ENCODE measurements at regions not wholly inside any gene's neighbourhood (a gene's known extent, or its start where the extent isn't known, plus 50 kb on each side); places are given as distances from the start of the nearest gene placed in this dataset.
"Not testable (repeated sequence)": the region's sequence is repeated elsewhere in the genome, so short reads cannot be mapped to it uniquely, and the experiment has no call there.

DNA sequence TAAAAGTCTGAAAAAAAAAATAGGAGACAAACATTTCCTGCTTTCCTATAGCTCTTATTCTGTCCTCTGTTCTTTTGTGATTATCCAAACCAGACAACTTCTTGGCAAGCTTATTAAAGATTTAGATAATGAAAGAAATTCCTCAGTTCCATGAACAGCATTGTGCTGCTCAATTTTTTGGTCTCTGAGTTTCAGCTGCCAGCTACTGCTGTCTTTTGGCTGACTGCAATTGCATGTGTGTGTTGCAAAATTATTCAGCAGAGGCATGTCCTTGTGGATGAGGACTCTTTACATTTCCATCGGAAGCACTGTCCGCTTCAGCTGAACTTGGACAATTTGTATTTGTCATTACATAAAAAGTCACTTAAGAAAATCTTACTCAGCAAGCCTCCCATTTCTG is 397.3 kb upstream of the RASGRP1 start:
- DNase-seq (ENCODE audit: low spot score), result peak; percentile 47
- in situ Hi-C loops (cut with HindIII; ENCODE audit: low sequenced_read_pairs), result no loop called here

DNA sequence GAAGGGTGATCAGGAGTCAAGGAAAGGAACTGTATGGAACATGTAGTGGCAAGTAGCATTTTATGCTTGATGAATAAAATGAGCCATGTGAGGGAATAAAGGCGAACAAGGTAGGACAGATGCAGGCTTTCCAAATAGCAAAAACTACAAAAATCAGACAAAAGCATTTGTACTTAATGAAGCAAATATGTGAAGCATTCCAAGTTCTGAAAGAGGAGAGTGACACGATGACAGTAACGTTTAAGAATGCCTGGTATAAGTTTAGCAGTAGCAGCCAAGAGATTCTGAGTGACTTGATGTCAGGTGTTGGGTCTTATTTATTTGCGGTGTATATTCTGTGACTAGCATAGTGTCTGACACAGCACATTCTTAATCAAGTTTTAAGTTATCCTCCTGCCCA is 408.2 kb upstream of the RASGRP1 start:
- in situ Hi-C loops (cut with HindIII; ENCODE audit: low sequenced_read_pairs), result no loop called here
- no peak for DNase-seq (ENCODE audit: low spot score)

DNA sequence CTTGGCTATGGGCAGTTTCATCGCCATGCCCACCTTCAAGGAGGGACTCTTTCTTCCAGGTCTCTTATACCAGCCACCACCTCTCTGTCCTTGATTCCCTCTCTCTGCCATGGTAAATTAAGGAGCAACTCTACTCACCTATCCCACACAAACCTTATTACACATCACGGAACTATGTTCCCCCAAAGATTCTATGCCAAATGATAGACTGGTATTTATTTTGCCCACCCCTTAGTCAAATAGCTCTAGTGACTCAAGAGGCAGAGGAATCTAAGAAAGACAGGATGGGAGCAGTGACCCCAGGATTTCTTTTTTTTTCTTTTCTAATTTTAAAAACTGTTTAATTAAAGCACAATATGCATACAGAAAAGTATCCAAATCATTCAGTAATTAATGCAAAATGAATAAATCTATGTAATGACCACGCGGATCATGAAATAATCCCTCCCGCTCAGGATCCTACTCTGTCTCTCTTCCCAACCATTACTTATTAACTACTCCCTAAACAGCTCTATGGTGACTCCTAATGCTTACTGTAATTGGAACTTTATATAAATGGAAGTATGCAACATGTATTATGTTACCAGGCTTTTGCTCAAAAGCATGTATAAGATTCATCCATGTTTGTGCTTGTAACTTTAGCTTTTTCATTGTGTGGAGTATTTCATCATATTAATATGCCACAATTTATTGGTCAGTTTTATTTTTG is 410.8 kb upstream of the RASGRP1 start:
- no peak for DNase-seq (ENCODE audit: low spot score)
- in situ Hi-C loops (cut with HindIII; ENCODE audit: low sequenced_read_pairs), result no loop called here

DNA sequence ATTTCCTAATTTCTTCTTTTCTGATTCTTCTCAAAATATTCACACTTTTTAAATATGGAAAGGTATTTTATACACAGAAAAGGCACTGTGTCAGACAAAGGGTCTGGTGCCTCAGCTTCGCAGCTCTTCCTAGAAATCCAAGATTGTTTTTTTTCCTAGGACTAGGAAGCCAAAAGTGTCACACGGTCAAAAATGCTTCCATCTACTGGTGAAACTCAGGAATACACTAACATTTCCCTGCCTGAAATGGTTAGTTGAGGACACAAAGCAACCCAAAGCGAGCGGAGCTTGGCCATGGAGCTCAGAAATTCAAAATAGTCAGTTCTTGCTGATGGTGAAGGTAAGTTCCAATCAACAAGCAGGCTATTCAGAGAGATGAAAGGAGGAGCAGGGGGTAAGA is 426.5 kb upstream of the RASGRP1 start:
- DNase-seq (ENCODE audit: low spot score), result peak; percentile 45
- in situ Hi-C loops (cut with HindIII; ENCODE audit: low sequenced_read_pairs), result no loop called here

DNA sequence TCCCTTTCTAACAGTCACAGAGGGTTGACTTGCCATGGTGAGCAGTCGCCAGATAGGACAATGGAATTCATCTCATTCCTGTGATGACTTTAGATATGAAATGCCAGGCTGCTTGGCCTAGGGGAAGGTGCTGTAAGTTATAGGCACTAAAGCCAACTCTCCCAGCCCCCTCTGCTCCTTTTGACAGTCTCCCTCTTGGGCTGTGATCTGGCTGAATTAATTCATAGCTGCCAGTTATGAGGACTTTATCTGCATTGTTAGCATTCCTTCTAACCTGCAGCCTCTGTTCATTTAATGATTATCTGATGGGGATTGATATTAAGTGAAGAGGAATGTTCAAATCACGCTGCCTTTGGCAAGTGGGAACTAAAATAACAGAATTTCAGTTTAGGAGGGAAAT is 427.1 kb upstream of the RASGRP1 start:
- in situ Hi-C loops (cut with HindIII; ENCODE audit: low sequenced_read_pairs), result no loop called here

DNA sequence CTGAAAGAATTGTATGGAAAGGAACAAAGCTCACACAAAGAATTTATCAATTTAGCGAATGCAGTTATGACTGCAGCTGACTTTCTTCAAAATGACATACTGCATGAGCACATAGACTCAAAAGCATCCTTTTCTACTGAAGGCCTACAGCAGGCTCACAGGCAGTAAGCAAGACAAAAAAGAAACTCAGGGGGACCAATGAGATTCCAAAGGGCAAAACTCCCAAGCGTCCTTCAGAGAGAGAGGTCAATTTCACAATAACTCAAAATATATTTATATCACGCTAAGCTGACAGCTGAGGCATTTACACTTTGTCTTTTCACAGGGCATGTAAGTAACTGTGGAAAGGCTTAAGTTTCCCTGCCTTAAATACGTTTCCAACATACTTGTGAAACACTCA is 427.9 kb upstream of the RASGRP1 start:
- in situ Hi-C loops (cut with HindIII; ENCODE audit: low sequenced_read_pairs), result no loop called here
- no peak for DNase-seq (ENCODE audit: low spot score)

More for the DNA sequence above, 427.1 kb upstream of the RASGRP1 start:
- DNase-seq (ENCODE audit: low spot score), result no peak

DNA sequence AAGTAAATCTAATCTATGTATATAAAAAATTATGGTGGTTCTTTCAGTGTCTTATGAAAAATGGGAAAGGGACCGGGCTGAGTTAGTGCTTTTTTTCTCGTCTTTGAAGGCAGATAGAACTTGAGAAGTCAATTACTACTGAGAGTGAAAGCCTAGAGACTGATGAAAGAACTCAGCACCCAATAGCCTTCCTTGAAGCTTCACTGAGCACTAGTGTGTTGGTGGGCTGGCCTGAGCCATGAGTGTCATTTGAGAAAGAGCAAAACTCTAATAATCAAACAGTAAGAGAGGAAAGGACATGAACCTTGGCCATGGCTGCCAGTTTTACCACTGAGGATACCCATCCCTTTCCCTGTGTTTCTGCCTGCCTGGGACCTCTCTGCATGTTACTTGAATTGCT is 428.3 kb upstream of the RASGRP1 start:
- no peak for DNase-seq (ENCODE audit: low spot score)
- in situ Hi-C loops (cut with HindIII; ENCODE audit: low sequenced_read_pairs), result no loop called here

DNA sequence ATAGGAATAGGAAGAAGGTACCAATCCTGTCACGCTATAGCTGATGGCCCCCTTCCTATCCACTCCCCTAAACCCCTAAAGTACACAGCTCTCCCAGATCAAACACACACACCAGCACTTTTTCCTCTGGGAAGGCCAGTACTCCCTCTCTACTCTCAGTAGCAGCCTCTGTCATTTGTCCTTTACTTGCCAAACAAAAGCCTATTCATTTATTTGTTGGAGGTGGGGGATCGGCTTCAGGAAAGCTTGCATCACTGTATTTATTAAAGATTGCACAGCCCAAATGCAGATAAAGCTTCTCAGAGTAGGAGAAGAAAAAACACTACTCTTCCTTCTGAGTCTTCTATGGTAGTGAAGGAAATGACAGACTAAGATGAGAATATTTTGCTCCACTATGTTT is 429.7 kb upstream of the RASGRP1 start:
- in situ Hi-C loops (cut with HindIII; ENCODE audit: low sequenced_read_pairs), result no loop called here
- no peak for DNase-seq (ENCODE audit: low spot score)

DNA sequence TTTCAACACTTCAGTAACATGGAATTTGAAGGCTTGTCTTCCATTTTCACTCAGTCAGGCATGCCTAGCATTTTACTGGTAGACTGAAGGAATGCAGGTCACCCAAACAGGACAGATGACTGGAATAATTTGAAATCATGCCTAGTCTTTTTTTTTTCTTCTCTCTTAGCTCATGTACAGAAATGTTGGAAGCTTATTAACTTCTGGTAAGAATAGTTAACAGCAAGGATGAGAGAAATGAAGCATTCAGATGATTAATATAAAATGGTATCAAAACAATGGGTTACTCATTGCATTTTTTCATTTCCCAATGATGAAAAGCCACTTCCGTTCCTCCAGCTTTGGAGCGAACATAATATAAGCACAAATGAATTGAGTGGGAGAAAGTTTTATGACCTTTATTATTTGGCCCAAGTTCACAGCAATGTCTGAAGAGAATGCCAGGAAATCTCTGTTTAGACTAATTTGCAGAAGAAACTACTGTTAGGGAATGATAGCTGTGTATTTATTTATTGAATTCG is 431.6 kb upstream of the RASGRP1 start:
- in situ Hi-C loops (cut with HindIII; ENCODE audit: low sequenced_read_pairs), result no loop called here
- no peak for DNase-seq (ENCODE audit: low spot score)

DNA sequence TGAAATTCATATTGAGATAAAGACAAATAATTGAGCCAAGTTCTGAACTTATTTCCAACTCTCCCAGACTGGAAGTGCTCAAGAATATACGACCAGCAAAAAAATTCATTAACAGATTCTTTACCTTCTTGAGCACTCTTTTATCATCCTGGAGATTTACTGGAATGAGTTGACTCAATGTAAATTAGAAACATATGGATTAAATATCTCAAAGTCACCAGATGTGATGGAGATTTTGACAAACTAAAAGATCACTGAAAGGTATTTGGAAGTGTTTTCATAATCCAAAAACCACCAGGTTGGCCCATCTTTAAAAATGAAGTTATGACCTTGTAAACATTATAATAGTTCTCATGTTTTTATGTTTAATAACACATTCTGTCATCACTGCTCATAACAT is 433.2 kb upstream of the RASGRP1 start:
- in situ Hi-C loops (cut with HindIII; ENCODE audit: low sequenced_read_pairs), result no loop called here
- DNase-seq (ENCODE audit: low spot score), result no peak

DNA sequence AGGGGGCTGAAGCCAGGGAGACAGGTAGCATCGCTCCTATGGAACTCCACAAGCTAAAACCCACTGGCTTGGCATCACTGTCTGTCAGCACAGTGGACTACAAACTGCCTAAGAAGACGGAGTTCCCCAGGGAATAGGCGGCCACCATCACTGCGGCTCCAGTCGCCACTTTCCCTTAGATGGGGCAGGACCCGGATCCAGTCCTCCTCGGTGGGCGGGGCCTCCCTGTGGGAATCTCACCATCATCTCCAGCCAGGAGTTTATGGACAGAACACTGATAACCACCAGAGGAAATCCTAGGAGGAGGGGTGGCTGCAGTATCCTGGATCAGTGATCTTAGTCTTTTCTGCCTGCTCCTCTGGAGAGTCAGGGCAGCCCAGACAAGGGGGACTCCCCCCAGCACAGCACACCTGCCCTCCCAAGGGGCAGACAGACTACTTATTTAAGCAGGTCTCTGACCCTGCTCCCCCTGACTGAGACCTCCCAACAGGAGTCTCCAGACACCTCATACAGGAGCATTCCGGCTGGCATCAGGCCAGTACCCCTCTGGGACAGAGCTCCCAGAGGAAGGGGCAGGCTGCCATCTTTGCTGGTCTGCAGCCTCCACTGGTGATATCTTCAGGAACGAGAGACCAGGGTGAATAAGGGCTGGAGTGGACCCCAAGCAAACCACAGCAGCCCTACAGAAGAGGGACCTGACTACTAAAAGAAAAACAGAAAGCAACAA is 435.6 kb upstream of the RASGRP1 start:
- in situ Hi-C loops (cut with HindIII; ENCODE audit: low sequenced_read_pairs), result no loop called here
- DNase-seq (ENCODE audit: low spot score), result no peak

DNA sequence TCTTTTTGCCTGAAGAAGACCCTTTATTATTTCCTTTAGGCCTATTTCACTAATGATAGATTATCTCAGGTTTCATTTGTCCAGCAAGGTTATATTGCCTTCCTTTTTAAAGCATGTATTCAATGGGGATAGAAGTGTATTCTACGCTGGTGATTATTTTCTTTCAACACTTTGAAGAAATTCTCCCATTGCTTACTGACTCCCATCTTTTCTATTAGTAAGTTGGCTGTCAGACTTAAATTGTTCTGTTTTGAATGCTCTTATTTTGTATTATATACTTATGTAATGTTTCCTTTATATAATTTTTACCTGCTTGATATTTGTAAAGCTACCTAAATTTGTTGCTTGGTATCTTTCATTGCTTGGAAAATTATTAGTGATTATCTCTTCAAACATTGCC is 445.1 kb upstream of the RASGRP1 start:
- DNase-seq (ENCODE audit: low spot score), result no peak
- in situ Hi-C loops (cut with HindIII; ENCODE audit: low sequenced_read_pairs), result no loop called here

DNA sequence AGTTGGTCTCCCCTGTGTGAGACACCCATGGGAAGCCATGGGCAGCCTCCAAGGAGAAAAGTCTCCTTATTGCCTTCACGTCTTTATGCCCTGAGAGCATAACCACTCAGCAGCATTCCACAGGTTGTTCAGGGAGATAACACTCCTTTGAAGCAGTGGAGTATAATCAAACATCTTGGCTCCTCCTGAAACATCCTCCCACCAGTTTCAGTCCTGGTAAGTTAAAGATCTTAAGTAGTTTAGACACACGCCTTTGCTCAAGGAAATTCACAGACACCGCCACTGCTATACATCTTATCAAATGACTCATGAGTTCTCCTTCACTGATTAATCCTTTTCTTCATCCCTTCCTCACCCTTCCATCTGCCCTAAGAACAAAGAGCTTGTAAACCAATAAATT is 446.5 kb upstream of the RASGRP1 start:
- DNase-seq (ENCODE audit: low spot score); in situ Hi-C loops (cut with HindIII; ENCODE audit: low sequenced_read_pairs): not testable (repeated sequence)

DNA sequence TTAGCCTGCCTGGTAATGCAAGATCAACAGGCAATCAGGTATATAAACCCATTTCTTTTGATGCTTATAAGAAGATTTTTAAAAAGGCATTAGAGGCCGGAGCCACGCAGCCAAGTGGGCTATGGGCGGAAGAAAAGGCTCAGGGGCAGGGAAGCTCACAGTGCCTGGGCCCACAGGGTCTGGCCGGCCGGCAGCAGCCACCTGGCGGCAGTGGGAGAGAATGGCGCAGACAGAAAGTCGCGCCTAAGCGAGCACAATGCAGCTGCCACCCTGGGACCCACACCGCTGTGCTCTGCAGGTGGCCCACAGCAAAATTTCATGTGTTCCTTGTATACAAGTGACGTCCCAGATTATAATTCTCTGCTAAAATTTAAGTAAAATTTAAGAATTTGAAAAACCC is 448.6 kb upstream of the RASGRP1 start:
- in situ Hi-C loops (cut with HindIII; ENCODE audit: low sequenced_read_pairs), result no loop called here
- no peak for DNase-seq (ENCODE audit: low spot score)

DNA sequence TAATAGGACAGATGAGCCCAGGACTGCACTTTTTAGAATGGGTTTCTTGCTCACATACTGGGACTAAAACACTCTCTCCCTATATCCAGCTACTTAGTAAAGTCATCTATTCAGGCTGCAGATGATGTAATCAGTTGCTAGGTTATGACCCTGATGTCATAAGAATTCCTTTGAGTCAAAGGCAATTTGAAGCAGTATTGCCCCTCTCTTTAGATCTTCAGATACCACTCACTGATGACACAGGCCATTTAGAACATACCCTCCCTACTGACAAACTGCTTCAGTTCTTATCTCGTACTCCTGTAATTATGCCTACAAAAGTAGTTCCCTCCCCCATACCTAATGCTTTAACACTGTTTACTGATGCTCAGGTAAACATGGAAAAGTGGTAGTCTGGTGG is 450.1 kb upstream of the RASGRP1 start:
- in situ Hi-C loops (cut with HindIII; ENCODE audit: low sequenced_read_pairs), result no loop called here
- DNase-seq (ENCODE audit: low spot score), result no peak

DNA sequence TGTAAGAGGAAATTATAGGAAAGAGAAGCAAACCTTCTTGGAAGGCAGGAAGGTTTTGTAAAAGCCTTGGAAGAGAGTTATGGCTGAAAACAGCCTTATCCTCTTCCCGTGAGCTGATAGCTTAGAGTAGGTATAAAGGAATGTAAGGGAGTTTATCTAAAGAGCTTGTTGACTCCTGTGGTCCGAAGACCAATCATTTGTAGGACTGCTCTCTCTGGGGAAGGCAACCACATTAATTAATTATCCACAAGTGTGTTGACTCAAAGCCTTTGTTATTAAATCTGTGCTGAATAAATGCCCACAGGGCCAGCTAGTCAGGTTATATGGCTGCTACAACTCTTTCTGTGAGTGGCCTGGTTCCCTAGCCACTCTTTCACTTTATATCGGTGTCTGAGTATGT is 452.1 kb upstream of the RASGRP1 start:
- DNase-seq (ENCODE audit: low spot score), result no peak
- in situ Hi-C loops (cut with HindIII; ENCODE audit: low sequenced_read_pairs), result no loop called here

DNA sequence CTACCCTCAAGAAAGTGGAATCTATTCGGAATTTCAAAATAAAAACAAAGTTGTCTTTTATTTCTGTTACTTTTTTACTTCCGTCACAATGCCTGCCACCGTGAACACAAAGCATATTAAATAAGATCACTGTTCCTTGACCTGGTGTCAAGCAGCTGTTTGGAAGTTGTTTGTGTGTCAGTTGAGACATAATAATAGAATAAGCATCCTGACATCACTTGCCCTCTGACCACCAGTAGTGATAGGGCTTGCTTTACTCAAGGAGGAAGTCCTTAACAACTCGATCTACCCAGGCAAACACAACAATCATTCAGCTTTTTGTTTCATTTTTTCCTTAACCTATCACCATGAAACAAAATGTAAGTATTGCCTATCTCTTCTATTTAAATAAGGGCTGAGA is 454.4 kb upstream of the RASGRP1 start:
- in situ Hi-C loops (cut with HindIII; ENCODE audit: low sequenced_read_pairs), result no loop called here
- DNase-seq (ENCODE audit: low spot score), result no peak

DNA sequence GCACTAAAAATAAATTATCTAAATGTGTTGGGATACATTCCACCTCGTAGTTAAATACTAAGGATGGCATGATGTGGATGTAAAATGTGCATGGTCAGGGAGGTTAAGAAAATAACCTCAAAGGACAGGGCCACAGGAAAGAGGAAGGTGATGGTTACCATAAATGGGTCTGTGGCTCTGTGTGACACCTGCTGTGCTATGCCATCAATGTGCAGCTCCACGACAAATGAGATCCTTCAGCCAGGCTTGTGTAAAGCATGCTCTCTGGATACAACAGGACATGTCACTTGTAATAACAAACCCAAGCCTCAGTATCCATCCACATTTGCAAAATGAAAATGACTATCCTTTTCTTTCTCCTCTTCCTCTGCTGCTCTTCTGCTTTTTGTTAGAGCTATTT is 456.7 kb upstream of the RASGRP1 start:
- no peak for DNase-seq (ENCODE audit: low spot score)
- in situ Hi-C loops (cut with HindIII; ENCODE audit: low sequenced_read_pairs), result no loop called here

DNA sequence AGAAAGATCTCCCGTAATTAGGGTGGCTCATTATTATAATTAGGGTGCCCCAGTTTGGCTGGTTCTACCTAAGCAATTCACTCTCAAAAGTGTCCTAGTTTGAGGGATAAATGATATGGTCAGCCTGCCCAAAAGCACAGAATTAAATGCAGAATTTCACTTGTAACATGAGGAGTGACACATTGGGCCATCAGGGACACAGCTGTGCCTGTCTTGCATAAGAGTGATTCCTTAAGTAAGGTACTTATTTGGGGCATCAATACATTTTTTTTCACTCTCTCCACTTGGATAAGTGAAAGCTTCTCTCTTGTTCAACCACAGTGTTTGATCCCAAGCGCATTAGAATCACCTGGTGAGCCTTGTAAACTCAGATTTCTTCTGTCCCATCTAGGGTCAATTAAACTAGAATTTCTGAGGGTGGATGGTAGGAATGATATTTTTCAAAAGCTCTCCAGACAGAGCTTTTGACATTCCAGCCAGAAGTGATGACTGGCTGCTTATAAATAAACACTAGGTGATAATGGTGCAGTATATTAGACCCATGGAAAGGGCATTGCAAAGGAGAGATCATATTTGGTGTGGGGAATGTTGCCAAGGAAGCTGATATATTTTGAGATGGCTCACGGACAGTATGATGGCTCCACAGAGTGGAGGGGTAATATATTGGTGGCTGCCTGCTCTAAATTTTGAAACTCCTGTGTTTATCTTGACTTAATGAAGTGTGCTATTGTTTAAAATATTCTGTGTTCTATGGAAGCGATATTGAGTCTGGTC is 458.1 kb upstream of the RASGRP1 start:
- no peak for DNase-seq (ENCODE audit: low spot score)
- in situ Hi-C loops (cut with HindIII; ENCODE audit: low sequenced_read_pairs), result no loop called here

DNA sequence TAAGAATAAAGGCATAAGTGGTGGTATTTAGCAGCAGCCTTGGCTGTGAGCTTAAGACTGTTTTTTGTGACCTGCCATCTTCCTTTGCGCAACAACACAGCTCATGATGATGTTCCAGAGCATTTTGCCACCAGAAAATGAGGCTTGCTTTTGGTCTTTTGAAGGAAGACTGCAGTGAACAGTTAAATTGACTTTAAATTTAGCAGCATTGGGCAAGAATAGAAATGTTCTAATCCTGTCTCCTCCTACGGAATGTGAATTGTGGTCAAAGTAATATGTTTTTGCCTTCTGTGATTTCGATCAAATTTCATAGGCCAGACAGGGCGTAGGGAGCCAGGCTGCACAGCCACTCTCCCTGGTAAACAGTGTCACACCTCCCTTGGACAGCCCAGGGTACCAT is 460.7 kb upstream of the RASGRP1 start:
- DNase-seq (ENCODE audit: low spot score), result no peak
- in situ Hi-C loops (cut with HindIII; ENCODE audit: low sequenced_read_pairs), result no loop called here

Data from G401 (cell line).